Activated B cell treated with CpG ODN at 0.5 μM for 24 hours (primary cell): ENCODE measurements at regions not wholly inside any gene's neighbourhood (a gene's known extent, or its start where the extent isn't known, plus 50 kb on each side); places are given as distances from the start of the nearest gene placed in this dataset.

Experiments used
- ATAC-seq: fragments of 200-7000 bp; cut with Tn5 transposase; one replicate; pipeline ENCODE4 v1.10.0; 2021; ENCODE audit warnings: low read depth, mild to moderate bottlenecking, moderate library complexity
- CTCF ChIA-PET: fragments of 350-600 bp; sonication (Branson Sonifier 250); formaldehyde crosslinking; loops from one replicate; lab custom pipeline; 2021; ENCODE audit warnings: antibody characterized with exemption; lab: Charles Lee
- POLR2A ChIA-PET: fragments of 350-600 bp; sonication (Branson Sonifier 250); formaldehyde crosslinking; loops from one replicate; lab custom pipeline; 2021; ENCODE audit warnings: antibody characterized with exemption; lab: Charles Lee
- DNase-seq: peaks from one replicate; pipeline ENCODE4 v3.0.0; 2022
- H3K27ac Mint-ChIP-seq: one replicate; pipeline ENCODE4 v1.8.0; 2020; ENCODE audit warnings: mixed read lengths
- H3K27me3 Mint-ChIP-seq: one replicate; pipeline ENCODE4 v1.8.0; 2021; ENCODE audit warnings: mixed read lengths
- H3K36me3 Mint-ChIP-seq: one replicate; pipeline ENCODE4 v1.8.0; 2021; ENCODE audit warnings: low read depth, mixed read lengths
- H3K4me1 Mint-ChIP-seq: one replicate; pipeline ENCODE4 v1.8.0; 2021; ENCODE audit warnings: mixed read lengths
- H3K4me3 Mint-ChIP-seq: one replicate; pipeline ENCODE4 v1.8.0; 2020; ENCODE audit warnings: mild to moderate bottlenecking, mixed read lengths
- H3K9me3 Mint-ChIP-seq: one replicate; pipeline ENCODE4 v1.8.0; 2020; ENCODE audit warnings: mixed read lengths
- CTCF ChIP-seq: fragments of 200-600 bp; IDR thresholded peaks from one replicate; pipeline ENCODE4 v1.8.0; 2022; ENCODE audit warnings: antibody characterized with exemption, mild to moderate bottlenecking
- intact Hi-C: fragments of 100-400 bp; cut with micrococcal nuclease; formaldehyde crosslinking; loops from one replicate; pipeline ENCODE4 v1.15.1; 2024

GRCh38 chr5:28344836-28345433, 1306.5 kb upstream of the CDH9 start:
- no peaks in the 10 kb centered on the region for H3K36me3 Mint-ChIP-seq
- H3K27ac Mint-ChIP-seq: no peak overlapping the region
- H3K9me3 Mint-ChIP-seq: peaks cover 2% of the 10 kb centered on the region
- no peak overlapping the region for H3K4me3 Mint-ChIP-seq
- DNase-seq (no peak), ATAC-seq (no peak)
- intact Hi-C loops: no loop called here
- ChIA-PET POLR2A (no interaction called here), CTCF (no interaction called here)
- no peak for TF ChIP-seq CTCF
- no peaks in the 10 kb centered on the region for H3K4me1 Mint-ChIP-seq
- H3K27me3 Mint-ChIP-seq: no peaks in the 10 kb centered on the region

DNA sequence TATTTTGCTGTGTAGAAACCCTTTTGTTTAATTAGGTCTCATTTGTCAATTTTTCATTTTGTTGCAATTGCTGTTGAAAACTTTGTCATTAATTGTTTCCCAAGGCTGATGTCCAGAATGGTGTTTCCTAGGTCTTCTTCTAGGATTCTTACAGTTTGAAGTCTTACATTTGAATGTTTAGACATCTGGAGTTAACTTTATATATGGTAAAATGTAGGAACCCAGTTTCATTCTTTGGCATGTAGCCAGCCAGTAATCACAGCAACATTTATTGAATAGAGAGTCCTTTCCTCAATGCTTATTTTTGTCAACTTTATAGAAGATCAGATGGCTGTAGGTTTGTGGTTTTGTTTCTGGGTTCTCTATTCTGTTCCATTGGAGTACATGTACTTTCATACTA, 1290.8 kb upstream of the CDH9 start:
- no peak overlapping the region for H3K27ac Mint-ChIP-seq
- H3K4me3 Mint-ChIP-seq: no peak overlapping the region
- H3K4me1 Mint-ChIP-seq: no peaks in the 10 kb centered on the region
- ATAC-seq (no peak), DNase-seq (no peak)
- ChIA-PET CTCF (no interaction called here), POLR2A (no interaction called here)
- H3K27me3 Mint-ChIP-seq: no peaks in the 10 kb centered on the region
- TF ChIP-seq CTCF: no peak
- H3K36me3 Mint-ChIP-seq: no peaks in the 10 kb centered on the region
- intact Hi-C loops: no loop called here
- H3K9me3 Mint-ChIP-seq: peaks cover 9% of the 10 kb centered on the region

DNA sequence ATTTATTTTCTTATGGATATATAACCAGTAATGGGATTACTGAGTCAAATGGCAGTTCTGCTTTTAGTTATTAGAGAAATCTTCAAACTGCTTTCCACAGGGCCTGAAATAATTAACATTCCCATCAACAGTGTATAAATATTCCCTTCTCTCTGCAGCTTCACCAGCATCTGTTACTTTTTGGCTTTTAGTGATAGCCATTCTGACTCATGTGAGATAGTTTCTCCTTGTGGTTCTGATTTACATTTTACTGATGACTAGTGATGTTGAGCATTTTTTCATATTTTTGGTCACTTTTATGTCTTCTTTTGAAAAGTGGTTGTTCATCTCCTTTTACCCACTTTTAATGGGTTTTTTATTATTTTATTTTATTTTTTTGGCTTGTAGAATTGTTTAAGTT, 1290.3 kb upstream of the CDH9 start:
- no peaks in the 10 kb centered on the region for H3K27me3 Mint-ChIP-seq
- ATAC-seq (no peak), DNase-seq (no peak)
- H3K36me3 Mint-ChIP-seq: no peaks in the 10 kb centered on the region
- no peak overlapping the region for H3K4me3 Mint-ChIP-seq
- no peak overlapping the region for H3K27ac Mint-ChIP-seq
- TF ChIP-seq CTCF: no peak
- CTCF ChIA-PET: no interaction called here
- no peaks in the 10 kb centered on the region for H3K4me1 Mint-ChIP-seq
- H3K9me3 Mint-ChIP-seq: peaks cover 9% of the 10 kb centered on the region
- POLR2A ChIA-PET: no interaction called here
- intact Hi-C loops: no loop called here

GRCh38 chr5:28324174-28324573, 1285.8 kb upstream of the CDH9 start:
- Mint-ChIP-seq H3K9me3 (peaks cover 4% of the 10 kb centered on the region), H3K36me3 (no peaks in the 10 kb centered on the region), H3K27me3 (no peaks in the 10 kb centered on the region), H3K4me3 (no peak overlapping the region), H3K27ac (no peak overlapping the region), H3K4me1 (no peaks in the 10 kb centered on the region)
- POLR2A ChIA-PET: no interaction called here
- TF ChIP-seq CTCF: no peak
- CTCF ChIA-PET: no interaction called here
- ATAC-seq: no peak
- intact Hi-C loops: no loop called here
- no peak for DNase-seq

DNA sequence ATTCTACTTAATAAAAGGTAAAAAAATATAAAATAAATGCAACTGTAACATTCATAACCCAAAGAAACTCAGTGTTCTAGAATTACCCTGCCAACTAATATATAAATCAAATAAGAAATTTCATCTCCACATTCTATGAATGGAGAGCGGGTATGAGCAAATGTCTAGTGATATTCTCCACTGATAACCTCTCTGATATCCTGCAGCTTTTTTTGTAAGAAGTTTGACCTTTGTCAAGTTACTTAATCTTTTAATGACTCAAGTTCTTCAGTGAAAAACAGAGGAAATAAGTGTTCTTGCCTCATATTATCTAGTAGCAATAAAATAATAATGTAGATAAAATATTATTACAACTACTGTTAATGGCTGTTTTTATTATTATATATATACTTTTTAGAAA, 1275.6 kb upstream of the CDH9 start:
- intact Hi-C loops: no loop called here
- DNase-seq (no peak), ATAC-seq (no peak)
- ChIA-PET POLR2A (no interaction called here), CTCF (no interaction called here)
- Mint-ChIP-seq H3K36me3 (no peaks in the 10 kb centered on the region), H3K4me1 (no peaks in the 10 kb centered on the region), H3K9me3 (peaks cover 9% of the 10 kb centered on the region), H3K27ac (no peak overlapping the region), H3K4me3 (no peak overlapping the region), H3K27me3 (no peaks in the 10 kb centered on the region)
- TF ChIP-seq CTCF: no peak
